ENCODE measurements at regions not wholly inside any gene's neighbourhood (a gene's known extent, or its start where the extent isn't known, plus 50 kb on each side); places are given as distances from the start of the nearest gene placed in this dataset.
"Not testable (repeated sequence)": the region's sequence is repeated elsewhere in the genome, so short reads cannot be mapped to it uniquely, and the experiment has no call there.

GRCh38 chr16:66173181-66173580 is 193.3 kb upstream of the CDH5 start:
- H3K27ac ChIP-seq (ENCODE audit: low read length); H2AFZ ChIP-seq (ENCODE audit: low read length); BruUV-seq (replicated peaks); H3K9ac ChIP-seq (ENCODE audit: low read length); H3K36me3 ChIP-seq (ENCODE audit: low read depth, low read length); H3K79me2 ChIP-seq (ENCODE audit: low read length); H3K9me3 ChIP-seq (ENCODE audit: low read length); H3K4me2 ChIP-seq (ENCODE audit: low read length); CTCF ChIA-PET; POLR2A ChIA-PET (ENCODE audit: unreplicated experiment); intact Hi-C loops (cut with micrococcal nuclease); ATAC-seq; H3K4me1 ChIP-seq (ENCODE audit: insufficient read depth, low read length); H3K9me2 ChIP-seq (replicated peaks; ENCODE audit: low read length); H3F3A ChIP-seq (ENCODE audit: low read length, unreplicated experiment); H4K20me1 ChIP-seq (ENCODE audit: low read length); H3K4me3 ChIP-seq (ENCODE audit: low read length); H3K27me3 ChIP-seq (ENCODE audit: low read length); DNase-seq: not testable (repeated sequence)

DNA sequence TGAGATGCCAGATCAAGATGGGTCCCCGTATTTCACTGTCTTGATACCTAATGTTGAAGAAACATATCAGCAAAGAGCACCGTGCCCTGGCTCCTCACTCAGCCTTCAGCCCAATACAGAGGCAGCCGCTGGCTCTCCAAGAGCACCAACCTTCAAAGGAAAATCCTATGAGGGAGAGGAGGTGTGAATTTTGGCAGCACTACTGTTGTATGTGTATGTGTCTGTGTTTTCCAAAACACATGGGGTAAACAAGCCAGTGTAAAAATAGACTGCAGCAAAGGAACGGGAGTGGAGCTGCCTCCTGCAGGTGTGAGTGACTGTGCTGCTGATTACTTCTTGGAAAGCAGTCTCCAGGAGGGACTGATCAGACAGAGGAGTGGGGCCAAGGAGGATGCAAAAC is 194.0 kb upstream of the CDH5 start:
- H3K4me3 ChIP-seq (ENCODE audit: low read length), result no peak overlapping the region
- H3K9me3 ChIP-seq (ENCODE audit: low read length), result no peaks in the 10 kb centered on the region
- no peak overlapping the region for H2AFZ ChIP-seq (ENCODE audit: low read length)
- DNase-seq, result no peak
- ChIA-PET CTCF (no interaction called here), POLR2A (ENCODE audit: unreplicated experiment) (no interaction called here)
- no peak for ATAC-seq
- no TSS peak for BruUV-seq (replicated peaks)
- no peaks in the 10 kb centered on the region for H3K79me2 ChIP-seq (ENCODE audit: low read length)
- no peaks in the 10 kb centered on the region for H3F3A ChIP-seq (ENCODE audit: low read length, unreplicated experiment)
- no peaks in the 10 kb centered on the region for H3K27me3 ChIP-seq (ENCODE audit: low read length)
- H3K4me1 ChIP-seq (ENCODE audit: insufficient read depth, low read length), result no peaks in the 10 kb centered on the region
- H3K9me2 ChIP-seq (replicated peaks; ENCODE audit: low read length), result no peaks in the 10 kb centered on the region
- H3K4me2 ChIP-seq (ENCODE audit: low read length), result no peak overlapping the region
- H3K36me3 ChIP-seq (ENCODE audit: low read depth, low read length), result no peaks in the 10 kb centered on the region
- TF ChIP-seq EZH2 (IDR thresholded peaks at IDR 0.05; ENCODE audit: low read length, unreplicated experiment), result no peak
- no peak for TF ChIP-seq EZH2phosphoT487 (IDR thresholded peaks at IDR 0.05; ENCODE audit: borderline replicate concordance, low read length)
- TF ChIP-seq, protein P1, sequence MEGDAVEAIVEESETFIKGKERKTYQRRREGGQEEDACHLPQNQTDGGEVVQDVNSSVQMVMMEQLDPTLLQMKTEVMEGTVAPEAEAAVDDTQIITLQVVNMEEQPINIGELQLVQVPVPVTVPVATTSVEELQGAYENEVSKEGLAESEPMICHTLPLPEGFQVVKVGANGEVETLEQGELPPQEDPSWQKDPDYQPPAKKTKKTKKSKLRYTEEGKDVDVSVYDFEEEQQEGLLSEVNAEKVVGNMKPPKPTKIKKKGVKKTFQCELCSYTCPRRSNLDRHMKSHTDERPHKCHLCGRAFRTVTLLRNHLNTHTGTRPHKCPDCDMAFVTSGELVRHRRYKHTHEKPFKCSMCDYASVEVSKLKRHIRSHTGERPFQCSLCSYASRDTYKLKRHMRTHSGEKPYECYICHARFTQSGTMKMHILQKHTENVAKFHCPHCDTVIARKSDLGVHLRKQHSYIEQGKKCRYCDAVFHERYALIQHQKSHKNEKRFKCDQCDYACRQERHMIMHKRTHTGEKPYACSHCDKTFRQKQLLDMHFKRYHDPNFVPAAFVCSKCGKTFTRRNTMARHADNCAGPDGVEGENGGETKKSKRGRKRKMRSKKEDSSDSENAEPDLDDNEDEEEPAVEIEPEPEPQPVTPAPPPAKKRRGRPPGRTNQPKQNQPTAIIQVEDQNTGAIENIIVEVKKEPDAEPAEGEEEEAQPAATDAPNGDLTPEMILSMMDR (conservative IDR thresholded peaks at IDR 0.05; ENCODE audit: low read depth, low read length), result no peak
- intact Hi-C loops (cut with micrococcal nuclease), result no loop called here
- no peak overlapping the region for H3K9ac ChIP-seq (ENCODE audit: low read length)
- no peak overlapping the region for H3K27ac ChIP-seq (ENCODE audit: low read length)
- H4K20me1 ChIP-seq (ENCODE audit: low read length), result no peaks in the 10 kb centered on the region

DNA sequence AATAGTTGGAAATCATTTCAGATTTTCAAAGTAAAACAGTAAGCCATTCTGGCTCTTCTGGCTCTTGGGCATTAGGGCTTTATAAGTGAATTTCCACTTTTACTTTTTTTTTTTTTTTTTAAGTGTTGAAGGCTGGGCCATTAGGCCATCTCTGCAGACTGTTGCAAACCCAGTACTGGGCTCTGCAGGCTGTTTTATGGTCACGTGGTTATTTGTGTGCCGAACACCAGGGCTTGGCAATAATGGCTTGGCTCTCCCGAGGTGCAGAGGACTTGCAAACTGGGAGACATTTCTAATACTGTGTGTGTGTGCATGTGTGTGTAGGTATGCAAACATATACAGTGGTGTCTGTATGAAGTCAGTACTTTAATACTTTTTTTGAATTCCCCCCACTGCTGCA is 194.9 kb upstream of the CDH5 start:
- Histone ChIP-seq H3K4me1 (ENCODE audit: insufficient read depth, low read length) (no peaks in the 10 kb centered on the region), H4K20me1 (ENCODE audit: low read length) (no peaks in the 10 kb centered on the region), H3K79me2 (ENCODE audit: low read length) (no peaks in the 10 kb centered on the region), H3K9ac (ENCODE audit: low read length) (no peak overlapping the region), H3K36me3 (ENCODE audit: low read depth, low read length) (no peaks in the 10 kb centered on the region), H3K9me2 (replicated peaks; ENCODE audit: low read length) (no peaks in the 10 kb centered on the region), H3K9me3 (ENCODE audit: low read length) (no peaks in the 10 kb centered on the region), H3F3A (ENCODE audit: low read length, unreplicated experiment) (no peaks in the 10 kb centered on the region), H3K4me3 (ENCODE audit: low read length) (no peak overlapping the region), H2AFZ (ENCODE audit: low read length) (no peak overlapping the region), H3K27me3 (ENCODE audit: low read length) (no peaks in the 10 kb centered on the region), H3K4me2 (ENCODE audit: low read length) (no peak overlapping the region), H3K27ac (ENCODE audit: low read length) (no peak overlapping the region)
- ATAC-seq (no peak), DNase-seq (no peak)
- intact Hi-C loops (cut with micrococcal nuclease), result no loop called here
- ChIA-PET POLR2A (ENCODE audit: unreplicated experiment) (no interaction called here), CTCF (no interaction called here)
- no peak for TF ChIP-seq EZH2phosphoT487 (IDR thresholded peaks at IDR 0.05; ENCODE audit: borderline replicate concordance, low read length)
- BruUV-seq (replicated peaks), result no TSS peak

GRCh38 chr16:66170989-66171388 is 195.5 kb upstream of the CDH5 start:
- no TSS peak for BruUV-seq (replicated peaks)
- POLR2A ChIA-PET (ENCODE audit: unreplicated experiment), result no interaction called here
- ATAC-seq, result no peak
- CTCF ChIA-PET, result no interaction called here
- Histone ChIP-seq H3K9ac (ENCODE audit: low read length) (no peak overlapping the region), H3K27ac (ENCODE audit: low read length) (no peak overlapping the region), H3K4me3 (ENCODE audit: low read length) (no peak overlapping the region), H3K9me2 (replicated peaks; ENCODE audit: low read length) (no peaks in the 10 kb centered on the region), H3K9me3 (ENCODE audit: low read length) (no peaks in the 10 kb centered on the region), H4K20me1 (ENCODE audit: low read length) (no peaks in the 10 kb centered on the region), H3K4me2 (ENCODE audit: low read length) (no peak overlapping the region), H3K36me3 (ENCODE audit: low read depth, low read length) (no peaks in the 10 kb centered on the region), H3K4me1 (ENCODE audit: insufficient read depth, low read length) (no peaks in the 10 kb centered on the region), H2AFZ (ENCODE audit: low read length) (no peak overlapping the region), H3K27me3 (ENCODE audit: low read length) (no peaks in the 10 kb centered on the region), H3K79me2 (ENCODE audit: low read length) (no peaks in the 10 kb centered on the region), H3F3A (ENCODE audit: low read length, unreplicated experiment) (no peaks in the 10 kb centered on the region)
- DNase-seq, result no peak
- TF ChIP-seq, protein P1 (conservative IDR thresholded peaks at IDR 0.05; ENCODE audit: low read depth, low read length), result no peak
- TF ChIP-seq EZH2phosphoT487 (IDR thresholded peaks at IDR 0.05; ENCODE audit: borderline replicate concordance, low read length), result no peak
- no peak for TF ChIP-seq EZH2 (IDR thresholded peaks at IDR 0.05; ENCODE audit: low read length, unreplicated experiment)
- intact Hi-C loops (cut with micrococcal nuclease), result no loop called here
